ENCODE measurements at regions not wholly inside any gene's neighbourhood (a gene's known extent, or its start where the extent isn't known, plus 50 kb on each side); places are given as distances from the start of the nearest gene placed in this dataset.
A peak's percentile ranks its signal among the peaks of the same experiment; 100 is the strongest.

- DNase-seq, result peak in 1 of 2 experiments; percentile 7
Observed at GRCh38 chr6:156174031-156174890, 602.9 kb upstream of the ARID1B start.

- no peak for DNase-seq
Observed at GRCh38 chr6:156169371-156169770, 607.8 kb upstream of the ARID1B start.

GRCh38 chr6:156167625-156168071 lies 609.5 kb upstream of the ARID1B start:
- DNase-seq, result no peak

- no peak for DNase-seq
Observed at GRCh38 chr6:156167016-156167624, 610.1 kb upstream of the ARID1B start.

GRCh38 chr6:156166093-156166492 lies 611.1 kb upstream of the ARID1B start:
- no peak for DNase-seq

- no peak for DNase-seq
Observed at GRCh38 chr6:156164701-156165452, 612.3 kb upstream of the ARID1B start.

GRCh38 chr6:156163311-156163710 lies 613.9 kb upstream of the ARID1B start:
- DNase-seq, result no peak

- no peak for DNase-seq
Observed at GRCh38 chr6:156161471-156161870, 615.7 kb upstream of the ARID1B start.

- DNase-seq, result no peak
Observed at GRCh38 chr6:156160795-156161165, 616.4 kb upstream of the ARID1B start.

- DNase-seq, result no peak
Observed at GRCh38 chr6:156160007-156160794, 617.0 kb upstream of the ARID1B start.

GRCh38 chr6:156154896-156155295 lies 622.3 kb upstream of the ARID1B start:
- DNase-seq, result peak in 1 of 2 experiments; percentile 14

- DNase-seq, result no peak
Observed at GRCh38 chr6:156150391-156150790, 626.8 kb upstream of the ARID1B start.

- DNase-seq, result no peak
Observed at GRCh38 chr6:156146891-156147290, 630.3 kb upstream of the ARID1B start.

- no peak for DNase-seq
Observed at GRCh38 chr6:156131221-156131903, 645.8 kb upstream of the ARID1B start.

GRCh38 chr6:156126535-156126934 lies 650.6 kb upstream of the ARID1B start:
- no peak for DNase-seq

- DNase-seq, result no peak
Observed at GRCh38 chr6:156125844-156126243, 651.3 kb upstream of the ARID1B start.

GRCh38 chr6:156123731-156124130 lies 653.4 kb upstream of the ARID1B start:
- DNase-seq, result no peak

GRCh38 chr6:156121973-156122372 lies 655.2 kb upstream of the ARID1B start:
- no peak for DNase-seq

- no peak for DNase-seq
Observed at GRCh38 chr6:156114541-156114940, 658.9 kb upstream of the NOX3 start.

- DNase-seq, result no peak
Observed at GRCh38 chr6:156113631-156114030, 658.0 kb upstream of the NOX3 start.

- DNase-seq, result no peak
Observed at GRCh38 chr6:156111913-156112312, 656.3 kb upstream of the NOX3 start.

GRCh38 chr6:156110249-156110648 lies 654.6 kb upstream of the NOX3 start:
- DNase-seq, result no peak
